NCI-H226 (cell line): ENCODE measurements at regions not wholly inside any gene's neighbourhood (a gene's known extent, or its start where the extent isn't known, plus 50 kb on each side); places are given as distances from the start of the nearest gene placed in this dataset.

Source experiments
- DNase-seq: peaks from one replicate; pipeline ENCODE4 v3.0.0-alpha.2; 2015

DNA sequence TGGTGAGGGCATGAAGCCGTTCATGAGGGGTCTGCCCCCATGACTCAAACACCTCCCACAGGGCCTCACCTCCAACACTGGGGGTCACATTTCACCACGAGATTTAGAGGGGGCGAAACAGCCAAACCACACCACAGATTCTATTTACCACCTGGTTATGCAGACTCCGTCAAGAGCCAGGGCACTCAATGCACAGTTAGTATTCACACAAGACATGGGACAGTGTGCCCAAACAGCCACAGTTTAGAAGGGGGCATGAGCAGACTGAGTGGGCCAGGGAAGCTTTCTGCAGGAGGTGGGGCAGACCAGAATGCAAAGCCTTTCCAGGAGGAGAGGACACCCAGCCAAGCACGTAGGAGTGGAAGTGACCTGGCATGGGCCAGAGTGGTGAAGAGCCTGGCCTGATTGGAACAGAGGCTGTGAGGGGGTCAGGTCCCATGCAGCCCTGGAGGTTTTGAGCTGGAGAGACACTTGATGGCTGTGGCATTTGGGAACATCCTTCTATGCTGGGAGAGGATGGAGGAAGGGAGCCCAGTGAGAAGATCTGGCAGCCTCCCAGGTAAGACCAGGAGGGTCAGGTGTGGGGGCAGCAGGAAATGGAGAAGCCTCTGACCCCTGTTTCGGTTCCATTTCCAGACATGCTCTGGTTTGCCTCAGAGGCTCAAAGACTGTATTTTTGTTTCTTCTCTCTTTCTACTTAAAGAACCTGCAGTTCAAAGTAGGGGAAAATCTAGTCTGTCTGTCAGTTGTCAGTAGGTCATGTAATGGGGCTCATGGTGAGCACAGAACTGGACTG is 199.1 kb upstream of the NCAM1 start:
- DNase-seq: no peak

DNA sequence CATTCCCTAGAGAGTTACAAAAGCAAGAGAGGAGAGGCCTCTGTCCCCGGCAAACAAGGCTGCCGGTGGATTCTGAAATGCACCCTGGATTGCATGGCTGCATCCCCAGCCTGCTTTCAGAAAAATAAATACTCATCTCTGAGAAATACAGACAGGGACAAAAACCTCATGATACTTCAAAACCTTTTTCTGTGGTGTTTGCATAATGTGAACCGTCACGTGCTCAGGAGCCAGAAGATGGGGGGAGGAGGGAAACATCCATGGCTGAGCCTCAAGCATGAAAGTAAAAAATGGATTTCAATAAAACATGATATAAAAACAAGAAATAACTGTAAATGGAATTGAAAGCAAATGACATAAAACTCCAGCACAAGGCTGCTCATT is 198.5 kb upstream of the NCAM1 start:
- DNase-seq: no peak

DNA sequence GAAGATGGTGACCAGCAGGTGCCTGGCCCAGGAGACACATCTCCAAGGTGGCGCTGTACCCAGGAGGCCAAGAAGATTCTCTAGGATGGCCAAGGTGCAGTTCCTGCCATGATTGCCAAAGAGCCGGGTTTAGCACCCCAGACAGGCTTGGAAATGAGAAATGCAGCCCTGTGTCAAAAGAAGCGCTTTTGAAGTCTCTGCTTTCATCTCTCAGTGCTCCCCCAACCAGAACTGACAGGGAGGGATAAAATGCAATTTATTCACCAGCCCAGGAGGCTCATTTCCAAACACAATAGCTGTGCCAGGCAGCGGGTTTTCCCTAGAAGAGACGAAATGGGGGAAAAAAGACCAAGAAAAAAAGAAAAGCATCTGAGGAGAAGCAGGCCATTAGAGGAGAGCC is 195.9 kb upstream of the NCAM1 start:
- DNase-seq: no peak

DNA sequence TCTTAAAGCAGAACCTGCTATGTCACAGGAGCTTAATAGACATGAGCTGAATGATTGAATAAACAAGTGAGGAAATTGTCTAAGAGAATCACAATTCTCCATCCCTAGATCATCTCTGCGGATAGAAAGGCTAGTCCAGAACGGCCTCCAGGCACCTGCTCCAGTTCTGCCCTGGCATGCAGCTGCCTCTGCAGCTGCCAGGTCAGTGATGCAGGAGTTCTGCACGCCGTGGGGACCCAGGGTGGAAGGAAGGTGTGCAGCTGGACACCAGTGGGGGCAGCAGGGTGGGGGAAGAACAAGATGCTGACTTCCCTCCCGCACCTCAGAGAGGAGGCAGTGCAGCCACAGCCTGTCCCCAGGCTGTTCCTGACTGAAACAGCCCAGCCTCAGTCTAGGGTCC is 192.1 kb upstream of the NCAM1 start:
- DNase-seq: no peak

DNA sequence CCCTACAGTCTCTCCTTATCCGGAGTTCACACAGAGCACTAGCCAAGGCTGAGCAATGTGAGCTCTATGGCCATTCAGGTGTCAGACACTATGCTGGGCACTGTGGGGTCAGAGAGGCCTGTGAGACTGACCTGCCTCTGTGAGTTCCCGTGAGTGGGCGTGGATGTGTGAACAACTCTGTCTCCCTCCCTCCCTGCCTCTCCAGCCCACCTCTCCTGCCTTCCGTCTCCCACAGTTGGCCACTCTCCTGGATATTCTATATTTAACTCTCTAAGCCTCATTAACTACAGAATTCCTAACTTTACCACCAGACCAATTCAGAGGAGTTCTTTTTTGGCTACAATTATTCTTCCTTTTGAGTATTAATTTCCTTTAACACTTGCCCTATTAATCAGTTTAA is 191.6 kb upstream of the NCAM1 start:
- no peak for DNase-seq

DNA sequence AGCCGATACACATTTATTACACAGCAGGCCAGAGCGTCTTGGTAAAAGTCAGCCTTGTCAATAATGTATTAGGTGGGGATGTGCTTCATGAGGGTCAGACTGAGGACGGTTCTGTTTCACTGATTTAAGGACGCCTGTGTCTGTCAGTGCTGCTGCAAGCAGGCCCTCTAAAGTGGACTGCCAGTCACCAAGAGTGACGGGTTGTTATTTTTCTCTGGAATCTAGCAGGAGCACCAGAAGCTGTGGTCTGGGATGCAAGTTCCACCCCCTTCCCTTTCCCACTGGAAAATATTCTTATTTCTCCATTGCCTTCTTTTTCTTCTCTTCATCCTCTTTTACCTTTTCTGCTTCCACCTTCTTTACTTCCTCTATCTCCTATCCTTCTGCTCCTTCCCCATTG is 191.2 kb upstream of the NCAM1 start:
- DNase-seq: no peak

DNA sequence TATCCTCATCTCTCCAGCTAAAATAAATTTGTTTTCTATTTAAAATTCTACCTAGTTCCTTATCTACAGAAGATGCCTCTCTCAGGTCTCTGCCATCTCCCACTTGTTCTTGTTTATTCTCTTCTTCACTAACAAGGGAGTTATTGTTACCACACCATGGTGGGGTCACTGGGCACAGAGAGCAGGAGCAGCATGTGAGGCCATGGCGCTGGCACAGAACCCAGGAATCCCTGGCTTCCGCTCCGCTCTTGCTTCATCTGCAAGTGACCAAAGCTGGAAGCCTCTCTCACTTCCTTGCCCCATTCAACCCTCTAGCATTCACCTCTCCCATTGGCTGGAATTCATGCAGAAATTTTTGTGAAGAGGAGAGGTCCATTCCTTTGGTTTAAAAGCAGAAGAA is 190.7 kb upstream of the NCAM1 start:
- no peak for DNase-seq

DNA sequence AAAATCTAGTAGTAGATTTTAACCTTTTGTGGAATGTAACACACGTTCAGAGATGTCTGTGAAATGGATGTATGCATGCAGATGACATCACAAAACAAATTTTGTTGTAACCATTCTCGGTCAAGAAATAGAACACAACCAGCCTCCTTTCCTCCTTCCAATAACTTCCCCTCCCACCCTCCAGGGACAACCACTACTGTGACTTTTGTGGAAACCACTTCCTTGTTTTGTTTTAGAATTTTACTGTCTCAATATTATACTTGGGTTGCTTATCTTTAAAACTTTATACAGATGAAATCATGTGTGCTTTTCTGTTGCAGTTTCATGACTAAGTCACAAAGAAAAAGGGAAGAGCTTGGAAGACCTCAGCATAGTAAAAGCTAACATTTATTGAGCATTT is 189.4 kb upstream of the NCAM1 start:
- DNase-seq: no peak

DNA sequence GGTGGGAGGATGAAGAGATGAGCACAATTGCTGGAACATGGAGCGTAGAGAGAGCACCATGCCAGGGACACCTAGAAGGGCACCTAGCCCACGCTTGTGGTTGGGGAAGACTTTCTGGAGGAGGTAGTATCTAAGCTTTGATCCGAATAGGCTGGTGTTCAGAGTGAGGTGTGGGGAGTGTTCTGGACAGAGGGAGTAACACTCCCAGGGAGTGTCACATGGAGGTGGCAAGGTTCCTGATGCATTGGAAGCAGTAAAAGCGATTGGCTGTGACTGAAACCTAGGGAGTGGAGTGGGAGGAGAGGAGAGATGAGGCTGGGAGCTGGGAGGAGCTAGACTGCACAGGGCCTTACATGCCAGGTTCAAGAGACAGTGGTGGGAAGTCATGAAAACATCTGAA is 188.0 kb upstream of the NCAM1 start:
- no peak for DNase-seq

DNA sequence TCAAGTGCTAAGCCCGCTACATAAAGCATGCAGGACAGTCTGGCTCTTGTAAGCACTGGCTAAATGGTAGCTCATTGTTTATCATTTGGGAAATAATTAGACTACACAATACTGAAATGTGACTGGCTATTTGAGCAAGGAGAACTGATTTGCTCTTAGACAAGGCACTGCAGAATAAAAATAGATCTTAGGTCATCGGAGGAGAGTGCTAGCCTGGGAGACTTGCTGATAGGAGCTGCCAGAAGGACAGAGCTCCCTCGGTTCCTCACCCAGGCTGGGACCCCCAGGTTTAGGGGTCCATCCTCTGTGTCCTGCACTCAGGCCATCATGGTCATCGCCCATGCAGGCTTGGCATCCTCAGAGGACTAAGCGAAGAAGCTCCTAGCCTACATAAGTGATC is 184.4 kb upstream of the NCAM1 start:
- no peak for DNase-seq

DNA sequence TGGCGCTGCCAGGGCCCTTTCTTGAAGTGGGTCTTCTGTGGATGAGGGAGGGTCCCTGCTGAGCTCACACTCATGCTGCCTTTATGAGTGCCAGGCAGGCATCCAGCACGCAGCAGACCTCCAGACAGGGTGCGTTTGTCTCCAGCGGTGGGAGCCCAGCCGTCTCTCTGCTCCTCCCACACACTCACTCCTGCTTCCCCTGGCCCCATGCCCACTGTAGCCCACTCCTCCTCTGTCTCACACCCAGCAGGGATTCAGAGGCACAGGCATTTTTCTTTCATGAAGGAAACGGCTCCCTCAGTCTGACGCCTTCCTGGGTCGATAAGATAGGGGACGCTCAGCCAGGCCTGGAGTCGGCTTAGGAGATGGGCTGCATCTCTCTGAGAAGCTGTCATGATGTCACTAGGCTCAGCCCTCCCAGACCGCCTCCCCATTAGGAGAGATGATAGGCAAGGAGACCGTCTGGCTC is 183.9 kb upstream of the NCAM1 start:
- DNase-seq: no peak

DNA sequence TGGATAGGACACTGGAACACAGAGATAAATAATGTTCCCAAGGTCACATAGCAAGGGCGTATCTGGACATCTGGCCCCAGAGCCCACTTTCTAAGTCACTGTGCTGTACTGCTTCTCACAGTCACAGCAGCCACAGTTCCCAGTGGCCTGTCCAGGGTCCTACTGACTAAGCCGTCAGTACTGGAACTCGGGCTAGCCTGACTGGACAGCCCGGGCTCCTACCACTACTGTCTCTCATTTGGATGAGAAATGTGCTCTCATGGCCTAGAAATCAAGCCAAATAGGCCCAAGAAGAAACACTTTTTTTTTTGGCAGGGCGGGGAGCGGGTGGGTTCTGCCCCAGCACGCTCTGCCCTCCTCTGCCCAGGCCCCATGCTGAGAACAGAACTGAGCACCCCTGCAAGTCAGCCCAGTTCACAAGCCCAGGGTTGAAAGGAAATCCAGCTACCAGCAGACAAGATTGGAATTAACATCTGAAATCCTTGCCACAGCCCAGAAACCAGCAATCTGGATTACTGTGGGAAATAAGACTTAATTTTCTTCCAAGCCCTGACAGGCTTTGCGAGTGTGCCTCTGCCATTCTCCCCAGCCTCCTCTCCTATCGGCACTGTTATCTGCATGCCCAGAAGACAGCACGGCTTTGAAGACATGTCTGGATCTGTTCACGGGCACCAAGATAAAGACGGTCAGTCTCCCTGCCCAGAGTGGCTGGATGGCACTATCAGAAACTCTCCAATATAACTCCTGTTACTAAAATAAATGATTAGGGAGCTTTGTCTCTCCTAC is 182.9 kb upstream of the NCAM1 start:
- no peak for DNase-seq

DNA sequence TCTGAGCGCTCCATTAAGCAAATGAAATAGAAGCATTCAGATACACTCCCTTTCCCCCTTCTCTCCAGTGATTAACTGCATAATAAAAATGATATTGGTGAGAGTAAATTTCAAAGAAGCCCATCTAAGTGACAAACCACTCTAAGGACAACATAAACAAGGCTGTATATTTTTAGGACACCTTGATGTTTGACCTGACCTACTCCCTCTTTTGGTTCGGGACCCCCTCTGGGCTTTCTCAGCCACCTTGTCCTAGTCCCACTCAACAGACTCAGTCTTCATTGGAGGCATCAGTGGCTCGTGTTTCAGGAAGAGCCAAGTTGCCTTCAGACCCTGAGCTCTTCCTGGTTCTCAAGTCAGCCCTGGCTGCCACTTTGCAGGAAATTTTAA is 182.3 kb upstream of the NCAM1 start:
- no peak for DNase-seq

DNA sequence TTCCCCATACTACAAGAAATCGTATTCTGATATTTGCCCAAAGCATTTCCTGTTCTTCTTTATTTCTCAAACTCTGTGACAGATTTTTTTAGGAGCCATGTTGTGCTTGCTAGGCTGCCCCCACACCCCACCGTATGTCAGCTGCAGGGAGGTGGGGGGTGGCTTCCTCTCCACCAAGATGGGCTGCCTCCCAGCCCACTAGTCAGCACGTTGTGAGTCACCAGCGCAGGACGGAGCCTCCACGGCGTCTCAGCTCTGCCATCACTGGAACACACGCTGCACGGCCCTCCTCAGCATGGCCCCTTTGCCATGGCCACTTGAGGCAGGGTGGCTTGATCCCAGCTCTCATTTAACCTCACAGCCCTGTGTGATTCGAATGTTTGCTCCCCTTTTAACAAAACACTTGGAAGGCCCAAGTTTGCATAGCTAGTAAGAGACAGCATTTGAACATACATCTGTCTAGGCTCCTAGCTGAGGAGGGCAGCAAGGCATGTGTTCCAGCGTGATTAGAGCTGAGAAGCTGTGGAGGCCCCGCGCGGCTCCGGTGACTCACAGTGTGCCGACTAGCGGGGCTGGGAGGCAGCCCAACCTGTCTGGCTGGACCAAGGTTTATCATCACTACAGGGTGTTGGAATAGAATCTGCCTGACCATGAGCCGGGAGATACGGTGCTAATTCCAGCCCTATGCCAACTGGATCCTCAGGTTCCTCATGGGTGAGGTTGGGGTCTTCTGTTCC is 180.7 kb upstream of the NCAM1 start:
- DNase-seq: no peak

DNA sequence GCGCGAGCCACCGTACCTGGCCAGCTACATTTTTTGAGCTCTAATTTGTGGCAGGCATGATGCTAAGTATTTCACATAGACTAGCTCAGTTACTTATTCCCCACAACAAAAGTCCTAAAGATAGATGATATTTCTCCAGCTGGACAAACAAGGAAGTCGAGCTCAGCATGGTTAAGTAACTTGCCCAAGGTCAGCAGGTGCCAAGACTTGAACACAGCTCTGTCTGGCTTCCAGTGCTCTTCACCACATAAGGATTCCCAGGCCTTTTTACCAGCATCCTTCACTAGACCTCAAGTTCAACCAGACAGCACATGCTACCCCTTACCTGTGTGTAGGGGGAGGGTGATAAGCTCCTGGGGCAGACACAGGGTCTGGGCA is 177.3 kb upstream of the NCAM1 start:
- DNase-seq: no peak

DNA sequence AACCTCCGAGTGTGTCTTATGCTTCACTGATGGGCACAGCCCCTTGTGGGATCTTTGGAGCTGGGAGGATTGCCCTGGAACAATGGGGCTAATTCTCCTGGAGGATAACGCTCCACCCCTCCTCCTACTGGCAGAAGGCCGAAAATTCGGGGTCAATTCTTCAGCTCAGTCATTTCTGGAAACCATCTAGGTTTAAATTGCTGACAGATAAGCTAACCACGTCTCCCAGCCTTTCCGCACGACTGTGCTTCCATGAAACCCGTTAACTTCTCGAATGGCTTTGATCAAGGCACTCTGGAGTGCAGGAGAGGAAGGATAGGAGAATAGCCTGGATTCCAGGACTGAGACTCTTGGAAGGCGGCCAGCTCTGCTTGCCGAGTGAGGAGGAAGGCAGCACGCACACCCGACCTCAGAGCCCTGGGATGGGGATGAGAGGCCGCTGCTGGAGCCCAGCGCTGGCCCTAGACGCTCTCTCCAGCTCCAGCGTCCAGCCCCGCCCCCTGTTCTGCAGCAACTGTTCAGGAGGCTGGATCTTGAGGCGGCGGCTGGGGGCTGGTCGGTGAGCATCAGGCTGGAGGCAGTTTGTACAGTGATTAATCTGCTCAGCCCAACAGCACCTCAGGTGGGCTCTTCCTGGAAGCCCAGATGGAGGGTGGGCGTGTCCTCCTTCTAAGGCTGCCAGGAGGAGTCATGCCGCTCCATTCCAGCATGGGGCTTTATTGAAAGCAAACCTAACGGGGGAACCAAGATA is 176.7 kb upstream of the NCAM1 start:
- DNase-seq: no peak

DNA sequence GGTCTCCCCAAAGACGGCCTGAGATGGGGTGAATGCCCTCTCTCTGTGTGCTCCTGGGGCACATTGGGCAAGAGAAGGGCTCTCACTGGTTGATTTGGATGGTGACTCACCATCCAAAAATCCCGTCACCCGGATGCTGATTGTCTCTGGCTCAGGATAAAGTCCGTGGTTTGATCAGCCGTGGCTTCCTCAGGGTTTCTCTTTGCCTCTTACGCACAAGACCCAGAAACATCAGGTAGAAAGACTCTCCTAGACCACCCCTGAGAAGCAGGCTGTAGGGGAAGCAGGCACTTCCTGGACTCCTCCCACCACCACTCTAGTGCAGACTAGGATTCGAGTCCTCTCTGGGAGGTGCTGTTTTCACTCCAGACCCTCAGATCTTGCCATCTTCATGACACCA is 176.1 kb upstream of the NCAM1 start:
- DNase-seq: no peak

DNA sequence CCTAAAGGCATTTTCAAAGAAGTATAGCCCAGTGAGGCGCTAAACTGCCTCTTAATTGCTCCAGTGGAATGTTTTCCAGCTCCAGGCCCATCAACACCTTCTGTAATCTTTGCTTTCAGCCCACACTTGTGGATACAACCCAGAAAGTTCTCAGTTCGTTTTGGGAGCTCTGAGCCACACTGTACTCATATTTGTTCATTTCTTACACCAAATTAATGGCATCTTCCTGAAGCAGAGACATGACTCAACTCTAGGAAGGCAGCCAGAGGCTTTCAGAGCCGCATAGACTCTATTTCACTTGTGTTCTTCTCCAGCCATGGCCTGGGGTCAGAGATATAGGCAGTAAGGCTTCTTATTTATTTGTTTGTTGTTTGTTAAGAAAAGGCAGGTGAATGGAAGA is 175.5 kb upstream of the NCAM1 start:
- DNase-seq: no peak

DNA sequence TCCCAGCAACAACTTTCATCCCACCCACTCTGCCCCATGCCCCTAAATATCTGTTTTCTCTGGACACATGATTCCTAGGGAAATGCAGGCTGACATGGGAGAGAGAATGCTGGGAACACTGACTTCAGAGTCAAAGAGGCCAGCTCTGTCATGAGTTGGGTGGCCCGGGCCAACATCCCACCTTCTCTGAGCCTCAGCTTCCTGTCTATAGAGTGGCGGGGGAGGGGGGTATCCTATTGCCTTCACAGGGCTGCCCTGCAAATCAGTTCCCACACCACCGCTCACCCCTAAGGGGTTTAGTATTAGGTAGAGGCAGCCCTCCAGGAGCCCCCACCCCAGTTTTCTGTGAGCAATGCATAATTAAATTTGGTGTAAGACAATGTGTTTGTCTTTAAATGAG is 175.0 kb upstream of the NCAM1 start:
- no peak for DNase-seq

DNA sequence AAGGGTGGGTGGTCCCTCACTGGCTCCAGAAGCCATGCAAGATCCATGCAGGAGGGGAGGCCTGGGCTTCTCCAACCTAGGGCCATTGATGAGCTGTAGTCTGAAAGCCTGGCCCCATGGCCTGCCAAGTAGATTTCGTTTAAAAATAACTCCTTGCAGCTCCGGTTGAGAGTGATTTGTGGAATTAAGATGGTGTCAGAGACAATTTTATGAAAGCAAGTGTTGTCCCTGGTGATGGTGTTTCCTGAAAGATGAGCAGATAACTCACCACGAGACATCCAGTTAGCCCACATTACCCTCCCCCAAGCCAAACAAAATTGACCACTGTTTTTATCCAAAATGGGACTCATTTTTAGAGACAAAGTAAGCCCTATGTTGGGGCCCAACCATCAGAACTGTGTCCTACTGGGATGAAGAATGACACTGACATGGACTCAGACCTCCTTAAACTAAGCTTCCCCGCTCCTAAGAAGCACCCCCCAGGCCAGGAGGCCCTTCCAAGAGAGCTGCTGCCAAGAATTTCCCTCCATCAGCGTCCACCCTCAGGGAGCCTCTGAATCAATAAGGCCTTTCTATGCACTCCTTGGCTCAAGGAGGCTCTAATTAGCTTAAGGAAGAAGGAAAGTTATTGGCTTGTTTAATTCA is 174.2 kb upstream of the NCAM1 start:
- no peak for DNase-seq

DNA sequence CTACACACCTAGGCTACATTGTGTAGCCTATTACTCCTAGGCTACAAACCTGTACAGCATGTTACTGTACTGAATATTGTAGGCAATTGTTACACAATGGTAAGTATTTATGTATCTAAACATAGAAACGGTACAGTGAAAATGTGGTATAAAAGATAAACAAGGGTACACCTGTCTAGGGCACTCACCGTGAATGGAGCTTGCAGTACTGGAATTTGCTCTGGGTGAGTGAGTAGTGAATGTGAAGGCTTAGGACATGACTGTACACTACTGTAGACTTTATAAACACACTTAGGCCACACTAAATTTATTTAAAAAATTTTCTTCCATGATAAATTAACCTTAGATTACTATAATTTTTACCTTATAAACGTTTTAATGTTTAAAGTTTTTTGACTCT is 171.7 kb upstream of the NCAM1 start:
- DNase-seq: no peak

DNA sequence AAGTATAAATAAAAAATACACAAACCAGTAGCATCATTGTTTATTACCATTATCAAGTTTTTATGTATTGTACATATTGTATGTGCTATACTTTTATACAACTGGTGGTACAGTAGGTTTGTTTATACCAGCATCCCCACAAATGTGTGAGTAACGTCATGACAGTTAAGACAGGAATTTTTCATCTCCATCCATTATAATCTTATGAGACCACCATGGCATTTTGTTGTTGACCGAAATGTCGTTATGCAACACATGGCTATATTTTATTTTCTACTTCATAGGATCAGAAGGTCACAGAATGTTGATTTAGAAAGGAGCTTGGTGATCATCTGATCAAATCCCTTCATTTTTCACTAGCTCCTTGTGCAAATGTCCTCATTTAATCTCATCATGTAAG is 170.9 kb upstream of the NCAM1 start:
- DNase-seq: no peak

DNA sequence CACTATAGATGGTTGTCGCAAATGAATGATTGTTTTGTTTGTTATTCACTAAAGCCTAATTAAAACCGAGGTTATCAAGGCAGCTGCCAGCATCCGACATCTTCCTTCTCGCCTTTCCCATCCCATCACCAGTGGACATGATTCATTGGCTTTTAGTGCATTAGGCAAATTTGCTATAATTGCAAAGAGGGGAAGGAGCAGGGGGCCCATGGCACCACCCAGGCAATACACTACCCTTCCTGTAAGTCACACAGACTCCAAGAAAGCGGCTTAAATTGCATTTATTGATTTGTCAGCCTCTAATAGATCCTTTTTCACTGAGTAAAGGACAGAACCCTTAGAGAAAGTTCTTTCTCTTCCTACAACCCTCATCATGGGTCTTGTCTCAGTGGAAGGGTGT is 169.2 kb upstream of the NCAM1 start:
- DNase-seq: no peak
